Kidney tubule cell (primary cell): ENCODE measurements at regions not wholly inside any gene's neighbourhood (a gene's known extent, or its start where the extent isn't known, plus 50 kb on each side); places are given as distances from the start of the nearest gene placed in this dataset.

ENCODE experiments used
- DNase-seq: peaks from one replicate; pipeline ENCODE4 v3.0.0-alpha.2; 2018; ENCODE audit warnings: low spot score

- no peak for DNase-seq
Observed at GRCh38 chr12:88310666-88311065, 168.6 kb downstream of the TMTC3 start.

- DNase-seq: no peak
Observed at GRCh38 chr12:88313554-88313953, 171.4 kb downstream of the TMTC3 start.

- DNase-seq: no peak
Observed at GRCh38 chr12:88314706-88315105, 172.6 kb downstream of the TMTC3 start.

GRCh38 chr12:88318726-88319125 is 176.6 kb downstream of the TMTC3 start:
- DNase-seq: no peak

- peak; percentile 96 for DNase-seq
Observed at GRCh38 chr12:88325076-88325815, 183.1 kb downstream of the TMTC3 start.

GRCh38 chr12:88325816-88326189 is 183.7 kb downstream of the TMTC3 start:
- DNase-seq: no peak

GRCh38 chr12:88327276-88327675 is 185.2 kb downstream of the TMTC3 start:
- DNase-seq: no peak

GRCh38 chr12:88328090-88328489 is 186.0 kb downstream of the TMTC3 start:
- DNase-seq: peak; percentile 74

- no peak for DNase-seq
Observed at GRCh38 chr12:88329833-88330232, 187.7 kb downstream of the TMTC3 start.

- peak; percentile 79 for DNase-seq
Observed at GRCh38 chr12:88334271-88334670, 192.2 kb downstream of the TMTC3 start.

GRCh38 chr12:88336076-88336739 is 194.1 kb downstream of the TMTC3 start:
- DNase-seq: no peak

GRCh38 chr12:88338486-88338885 is 196.4 kb downstream of the TMTC3 start:
- DNase-seq: no peak

GRCh38 chr12:88339254-88339949 is 197.3 kb downstream of the TMTC3 start:
- DNase-seq: peak; percentile 51

- DNase-seq: peak; percentile 40
Observed at GRCh38 chr12:88339966-88340365, 197.9 kb downstream of the TMTC3 start.

GRCh38 chr12:88342251-88342806 is 200.2 kb downstream of the TMTC3 start:
- DNase-seq: no peak

- DNase-seq: no peak
Observed at GRCh38 chr12:88351146-88351545, 209.0 kb downstream of the TMTC3 start.

- no peak for DNase-seq
Observed at GRCh38 chr12:88354691-88355090, 212.6 kb downstream of the TMTC3 start.

GRCh38 chr12:88360343-88360742 is 218.2 kb downstream of the TMTC3 start:
- peak; percentile 48 for DNase-seq

- DNase-seq: peak; percentile 68
Observed at GRCh38 chr12:88361493-88361892, 218.8 kb downstream of the KITLG start.

- DNase-seq: no peak
Observed at GRCh38 chr12:88362439-88362838, 217.8 kb downstream of the KITLG start.

GRCh38 chr12:88365403-88365802 is 214.9 kb downstream of the KITLG start:
- DNase-seq: no peak

- DNase-seq: no peak
Observed at GRCh38 chr12:88366101-88366500, 214.2 kb downstream of the KITLG start.

- DNase-seq: no peak
Observed at GRCh38 chr12:88367231-88367630, 213.0 kb downstream of the KITLG start.
